Left lung (tissue), 4 donors: ENCODE measurements at regions not wholly inside any gene's neighbourhood (a gene's known extent, or its start where the extent isn't known, plus 50 kb on each side); places are given as distances from the start of the nearest gene placed in this dataset.

Source experiments
- ATAC-seq: fragments of 200-7000 bp; cut with Tn5 transposase; one replicate; pipeline ENCODE4 v1.9.1; 2020; ENCODE audit warnings: moderate library complexity
- DNase-seq, 4 donors: peaks; one replicate each; pipeline ENCODE4 v3.0.0-alpha.2; 2013 to 2020
- H3K27ac ChIP-seq, 2 donors: fragments of 200-600 bp; sonication (generic) in 1 of 2; one replicate each; pipeline versions ENCODE4 v1.5.0 to v1.8.0; 2020 to 2021
- H3K27me3 ChIP-seq, 2 donors: fragments of 200-600 bp; sonication (generic) in 1 of 2; one replicate each; pipeline versions ENCODE4 v1.5.0 to v1.8.0; 2020 to 2021
- H3K36me3 ChIP-seq, 2 donors: fragments of 200-600 bp; sonication (generic) in 1 of 2; one replicate each; pipeline versions ENCODE4 v1.5.0 to v1.8.0; 2020 to 2021
- H3K4me1 ChIP-seq, 2 donors: fragments of 200-600 bp; one replicate each; pipeline ENCODE4 v1.8.0; 2021
- H3K4me3 ChIP-seq, 2 donors: fragments of 200-600 bp; sonication (generic) in 1 of 2; one replicate each; pipeline versions ENCODE4 v1.5.0 to v1.8.0; 2020 to 2021; ENCODE audit warnings: mild to moderate bottlenecking in 1 of 2
- H3K9me3 ChIP-seq, 2 donors: fragments of 200-600 bp; sonication (generic) in 1 of 2; one replicate each; pipeline versions ENCODE4 v1.5.0 to v1.8.0; 2020 to 2021
- CTCF ChIP-seq, 2 donors: fragments of 200-600 bp; sonication (generic) in 1 of 2; IDR thresholded peaks; one replicate each; pipeline versions ENCODE4 v1.5.0 to v1.8.0; 2021; ENCODE audit warnings: antibody characterized with exemption in 2 of 2
- intact Hi-C, 2 donors: fragments of 100-400 bp; cut with DNase I; formaldehyde crosslinking; loops; one replicate each; pipeline versions ENCODE4 v1.11.2 to v1.14.2; 2022
- donor health status: DM: no; HTN: yes; CAD: no.
- donor health status: DM: no; HTN: no; CAD: no.

GRCh38 chr6:80467408-80467807, 360.9 kb downstream of the BCKDHB start:
- Histone ChIP-seq H3K27ac (no peak overlapping the region), H3K36me3 (no peaks in the 10 kb centered on the region), H3K4me1 (no peaks in the 10 kb centered on the region), H3K4me3 (no peak overlapping the region), H3K27me3 (no peaks in the 10 kb centered on the region), H3K9me3 (no peaks in the 10 kb centered on the region)
- no peak for ATAC-seq
- TF ChIP-seq CTCF (IDR thresholded peaks at IDR 0.05), result no peak
- no peak for DNase-seq
- intact Hi-C loops, result no loop called here

DNA sequence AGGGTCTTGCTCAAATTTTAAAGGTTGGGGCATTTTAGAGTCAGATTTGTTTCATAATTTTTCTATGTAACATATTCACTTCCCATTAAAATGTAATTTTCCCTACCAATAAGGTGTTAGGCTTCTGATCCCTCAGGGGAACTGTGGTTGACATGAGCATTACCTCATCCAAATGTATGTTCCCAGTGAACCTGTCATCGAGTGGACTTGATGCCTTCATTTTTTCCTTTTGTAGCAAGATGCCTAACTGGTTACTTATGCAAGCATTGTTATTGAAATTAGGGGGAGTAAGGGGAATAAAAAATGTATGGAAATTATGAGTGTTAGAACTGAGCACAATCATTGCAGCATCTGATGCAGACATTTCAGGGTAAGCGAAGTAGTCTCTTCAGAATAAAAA, 360.5 kb downstream of the BCKDHB start:
- Histone ChIP-seq H3K4me1 (no peaks in the 10 kb centered on the region), H3K9me3 (no peaks in the 10 kb centered on the region), H3K36me3 (no peaks in the 10 kb centered on the region), H3K4me3 (no peak overlapping the region), H3K27me3 (no peaks in the 10 kb centered on the region), H3K27ac (no peak overlapping the region)
- intact Hi-C loops, result no loop called here
- DNase-seq, result no peak
- ATAC-seq, result no peak
- no peak for TF ChIP-seq CTCF (IDR thresholded peaks at IDR 0.05)

GRCh38 chr6:80465513-80465912, 359.0 kb downstream of the BCKDHB start:
- no peak for TF ChIP-seq CTCF (IDR thresholded peaks at IDR 0.05)
- Histone ChIP-seq H3K4me1 (no peaks in the 10 kb centered on the region), H3K9me3 (no peaks in the 10 kb centered on the region), H3K27me3 (no peaks in the 10 kb centered on the region), H3K4me3 (no peak overlapping the region), H3K36me3 (no peaks in the 10 kb centered on the region), H3K27ac (no peak overlapping the region)
- ATAC-seq (no peak), DNase-seq (no peak)
- intact Hi-C loops, result no loop called here

DNA sequence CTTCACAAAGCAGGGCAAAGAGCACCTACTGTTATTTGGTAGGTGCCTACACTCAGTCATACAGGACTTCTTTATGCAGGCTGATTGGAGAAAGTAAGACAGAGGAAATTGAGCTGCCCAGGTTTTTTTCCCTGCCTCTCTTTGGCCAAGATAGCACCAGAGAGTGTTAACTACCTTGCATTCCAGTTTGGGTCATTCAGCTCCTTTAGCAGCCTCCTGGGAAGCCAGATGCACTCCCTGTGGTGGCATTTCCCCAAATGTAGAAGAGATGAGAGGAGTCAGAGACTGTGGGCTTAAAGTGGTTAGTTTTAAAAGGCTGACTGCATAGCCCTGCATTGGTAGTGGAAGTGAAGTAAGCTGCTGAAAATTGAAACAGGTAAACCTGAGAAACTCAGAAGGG, 358.4 kb downstream of the BCKDHB start:
- no peak for TF ChIP-seq CTCF (IDR thresholded peaks at IDR 0.05)
- Histone ChIP-seq H3K36me3 (no peaks in the 10 kb centered on the region), H3K27me3 (no peaks in the 10 kb centered on the region), H3K4me1 (no peaks in the 10 kb centered on the region), H3K9me3 (no peaks in the 10 kb centered on the region), H3K27ac (no peak overlapping the region), H3K4me3 (no peak overlapping the region)
- intact Hi-C loops, result no loop called here
- ATAC-seq (no peak), DNase-seq (no peak)

DNA sequence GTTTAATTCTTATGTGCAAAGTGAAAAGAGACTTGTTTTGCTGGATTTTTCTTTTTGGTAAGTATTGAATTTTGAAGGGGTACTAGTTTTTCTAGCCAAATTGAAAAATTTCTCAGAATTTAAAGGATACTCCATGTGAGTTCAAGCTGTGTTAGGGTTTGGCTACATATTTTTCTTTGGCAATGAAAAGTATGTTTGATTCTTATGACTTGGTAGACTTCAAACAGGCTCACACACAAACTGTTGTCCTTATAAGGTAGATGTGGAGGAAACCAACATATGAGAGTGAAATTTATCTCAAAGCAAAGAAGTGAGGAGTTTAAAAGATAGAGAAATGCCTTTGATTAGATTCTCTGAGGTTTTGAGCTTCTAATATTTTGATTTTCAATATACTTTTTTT, 356.7 kb downstream of the BCKDHB start:
- H3K27me3 ChIP-seq, result no peaks in the 10 kb centered on the region
- ATAC-seq (no peak), DNase-seq (no peak)
- H3K4me3 ChIP-seq, result no peak overlapping the region
- H3K27ac ChIP-seq, result no peak overlapping the region
- no peaks in the 10 kb centered on the region for H3K36me3 ChIP-seq
- H3K4me1 ChIP-seq, result peaks cover 0 to 3% of the 10 kb centered on the region in 2 donors
- H3K9me3 ChIP-seq, result no peaks in the 10 kb centered on the region
- intact Hi-C loops, result no loop called here
- TF ChIP-seq CTCF (IDR thresholded peaks at IDR 0.05), result no peak
